ENCODE measurements at regions not wholly inside any gene's neighbourhood (a gene's known extent, or its start where the extent isn't known, plus 50 kb on each side); places are given as distances from the start of the nearest gene placed in this dataset.

- DNase-seq (ENCODE audit: low read depth in 1 of 2, low spot score in 1 of 2) = no peak
Measured at GRCh38 chr12:116401565-116401964, 124.1 kb upstream of the MED13L start.

GRCh38 chr12:116402163-116402939 is 124.9 kb upstream of the MED13L start:
- no peak for DNase-seq (ENCODE audit: low read depth in 1 of 2, low spot score in 1 of 2)

GRCh38 chr12:116403546-116403945 is 126.1 kb upstream of the MED13L start:
- DNase-seq (ENCODE audit: low read depth in 1 of 2, low spot score in 1 of 2) = no peak

- no peak for DNase-seq (ENCODE audit: low read depth in 1 of 2, low spot score in 1 of 2)
Measured at GRCh38 chr12:116404247-116404646, 126.8 kb upstream of the MED13L start.

GRCh38 chr12:116404913-116405611 is 127.6 kb upstream of the MED13L start:
- no peak for DNase-seq (ENCODE audit: low read depth in 1 of 2, low spot score in 1 of 2)

- DNase-seq (ENCODE audit: low read depth in 1 of 2, low spot score in 1 of 2) = no peak
Measured at GRCh38 chr12:116406529-116406928, 129.0 kb upstream of the MED13L start.

- DNase-seq (ENCODE audit: low read depth in 1 of 2, low spot score in 1 of 2) = no peak
Measured at GRCh38 chr12:116408489-116409250, 131.2 kb upstream of the MED13L start.

- no peak for DNase-seq (ENCODE audit: low read depth in 1 of 2, low spot score in 1 of 2)
Measured at GRCh38 chr12:116411977-116412376, 134.5 kb upstream of the MED13L start.

- no peak for DNase-seq (ENCODE audit: low read depth in 1 of 2, low spot score in 1 of 2)
Measured at GRCh38 chr12:116414891-116415290, 137.4 kb upstream of the MED13L start.

- no peak for DNase-seq (ENCODE audit: low read depth in 1 of 2, low spot score in 1 of 2)
Measured at GRCh38 chr12:116415408-116416108, 138.1 kb upstream of the MED13L start.

- DNase-seq (ENCODE audit: low read depth in 1 of 2, low spot score in 1 of 2) = no peak
Measured at GRCh38 chr12:116416166-116416565, 138.7 kb upstream of the MED13L start.

- no peak for DNase-seq (ENCODE audit: low read depth in 1 of 2, low spot score in 1 of 2)
Measured at GRCh38 chr12:116418551-116418950, 140.6 kb upstream of the MAP1LC3B2 start.

- no peak for DNase-seq (ENCODE audit: low read depth in 1 of 2, low spot score in 1 of 2)
Measured at GRCh38 chr12:116420227-116420880, 138.8 kb upstream of the MAP1LC3B2 start.

- no peak for DNase-seq (ENCODE audit: low read depth in 1 of 2, low spot score in 1 of 2)
Measured at GRCh38 chr12:116421785-116422538, 137.2 kb upstream of the MAP1LC3B2 start.

- no peak for DNase-seq (ENCODE audit: low read depth in 1 of 2, low spot score in 1 of 2)
Measured at GRCh38 chr12:116423094-116423493, 136.1 kb upstream of the MAP1LC3B2 start.

- DNase-seq (ENCODE audit: low read depth in 1 of 2, low spot score in 1 of 2) = no peak
Measured at GRCh38 chr12:116425256-116426193, 133.7 kb upstream of the MAP1LC3B2 start.

GRCh38 chr12:116426391-116427136 is 132.6 kb upstream of the MAP1LC3B2 start:
- DNase-seq (ENCODE audit: low read depth in 1 of 2, low spot score in 1 of 2) = no peak
